ENCODE measurements at regions not wholly inside any gene's neighbourhood (a gene's known extent, or its start where the extent isn't known, plus 50 kb on each side); places are given as distances from the start of the nearest gene placed in this dataset.

- intact Hi-C loops (cut with DNase I) = no loop called here
- TF ChIP-seq CTCF (IDR thresholded peaks at IDR 0.05; ENCODE audit: borderline replicate concordance, extremely low read depth, insufficient read depth) = no peak
- Histone ChIP-seq H3K27me3 (ENCODE audit: control insufficient read depth, insufficient read depth, low read length) (no peaks in the 10 kb centered on the region), H3K9ac (ENCODE audit: low read length in 3 of 3) (no peak overlapping the region), H3K4me3 (ENCODE audit: low read length in 3 of 3) (no peak overlapping the region), H3K36me3 (ENCODE audit: control insufficient read depth in 2 of 3, insufficient read depth in 3 of 3, low read length in 3 of 3) (no peaks in the 10 kb centered on the region), H3K9me3 (ENCODE audit: control insufficient read depth in 2 of 3, insufficient read depth in 1 of 3, low read length in 3 of 3) (no peaks in the 10 kb centered on the region), H3K27ac (ENCODE audit: low read depth in 2 of 2, low read length in 2 of 2) (no peak overlapping the region), H3K4me1 (ENCODE audit: control insufficient read depth in 2 of 3, insufficient read depth in 2 of 3, low read depth in 1 of 3, low read length in 3 of 3) (no peaks in the 10 kb centered on the region)
- no peak for DNase-seq
- no peak for FAIRE-seq
Measured at GRCh38 chr16:75924397-75924796, 198.1 kb upstream of the CPHXL start.

- Histone ChIP-seq H3K4me3 (ENCODE audit: low read length in 3 of 3) (no peak overlapping the region), H3K36me3 (ENCODE audit: control insufficient read depth in 2 of 3, insufficient read depth in 3 of 3, low read length in 3 of 3) (no peaks in the 10 kb centered on the region), H3K9ac (ENCODE audit: low read length in 3 of 3) (no peak overlapping the region), H3K4me1 (ENCODE audit: control insufficient read depth in 2 of 3, insufficient read depth in 2 of 3, low read depth in 1 of 3, low read length in 3 of 3) (no peaks in the 10 kb centered on the region), H3K27me3 (ENCODE audit: control insufficient read depth, insufficient read depth, low read length) (no peaks in the 10 kb centered on the region), H3K27ac (ENCODE audit: low read depth in 2 of 2, low read length in 2 of 2) (no peak overlapping the region), H3K9me3 (ENCODE audit: control insufficient read depth in 2 of 3, insufficient read depth in 1 of 3, low read length in 3 of 3) (no peaks in the 10 kb centered on the region)
- no peak for DNase-seq
- TF ChIP-seq CTCF (IDR thresholded peaks at IDR 0.05; ENCODE audit: borderline replicate concordance, extremely low read depth, insufficient read depth) = no peak
- FAIRE-seq = no peak
- intact Hi-C loops (cut with DNase I) = no loop called here
Measured at GRCh38 chr16:75927810-75928209, 201.5 kb upstream of the CPHXL start.

GRCh38 chr16:75928295-75928694 is 202.0 kb upstream of the CPHXL start:
- Histone ChIP-seq H3K36me3 (ENCODE audit: control insufficient read depth in 2 of 3, insufficient read depth in 3 of 3, low read length in 3 of 3) (no peaks in the 10 kb centered on the region), H3K4me1 (ENCODE audit: control insufficient read depth in 2 of 3, insufficient read depth in 2 of 3, low read depth in 1 of 3, low read length in 3 of 3) (no peaks in the 10 kb centered on the region), H3K27me3 (ENCODE audit: control insufficient read depth, insufficient read depth, low read length) (no peaks in the 10 kb centered on the region), H3K9me3 (ENCODE audit: control insufficient read depth in 2 of 3, insufficient read depth in 1 of 3, low read length in 3 of 3) (no peaks in the 10 kb centered on the region), H3K9ac (ENCODE audit: low read length in 3 of 3) (no peak overlapping the region), H3K27ac (ENCODE audit: low read depth in 2 of 2, low read length in 2 of 2) (no peak overlapping the region), H3K4me3 (ENCODE audit: low read length in 3 of 3) (no peak overlapping the region)
- intact Hi-C loops (cut with DNase I) = no loop called here
- FAIRE-seq = no peak
- no peak for DNase-seq
- no peak for TF ChIP-seq CTCF (IDR thresholded peaks at IDR 0.05; ENCODE audit: borderline replicate concordance, extremely low read depth, insufficient read depth)

GRCh38 chr16:75929046-75929445 is 202.8 kb upstream of the CPHXL start:
- no peak for FAIRE-seq
- Histone ChIP-seq H3K27ac (ENCODE audit: low read depth in 2 of 2, low read length in 2 of 2) (no peak overlapping the region), H3K4me3 (ENCODE audit: low read length in 3 of 3) (no peak overlapping the region), H3K9ac (ENCODE audit: low read length in 3 of 3) (no peak overlapping the region), H3K9me3 (ENCODE audit: control insufficient read depth in 2 of 3, insufficient read depth in 1 of 3, low read length in 3 of 3) (no peaks in the 10 kb centered on the region), H3K36me3 (ENCODE audit: control insufficient read depth in 2 of 3, insufficient read depth in 3 of 3, low read length in 3 of 3) (no peaks in the 10 kb centered on the region), H3K4me1 (ENCODE audit: control insufficient read depth in 2 of 3, insufficient read depth in 2 of 3, low read depth in 1 of 3, low read length in 3 of 3) (no peaks in the 10 kb centered on the region), H3K27me3 (ENCODE audit: control insufficient read depth, insufficient read depth, low read length) (no peaks in the 10 kb centered on the region)
- intact Hi-C loops (cut with DNase I) = no loop called here
- DNase-seq = no peak
- no peak for TF ChIP-seq CTCF (IDR thresholded peaks at IDR 0.05; ENCODE audit: borderline replicate concordance, extremely low read depth, insufficient read depth)

Measured in kidney (tissue), 13 donors.